ENCODE measurements at regions not wholly inside any gene's neighbourhood (a gene's known extent, or its start where the extent isn't known, plus 50 kb on each side); places are given as distances from the start of the nearest gene placed in this dataset.

GRCh38 chr22:27621486-27622070 lies 180.0 kb downstream of the MN1 start:
- TF ChIP-seq CTCF (IDR thresholded peaks at IDR 0.05; ENCODE audit: low read length), result no peak
- no peak for TF ChIP-seq EZH2 (optimal IDR thresholded peaks at IDR 0.05; ENCODE audit: low read depth, low read length)

Measured in MM.1S (cell line).